ENCODE measurements at regions not wholly inside any gene's neighbourhood (a gene's known extent, or its start where the extent isn't known, plus 50 kb on each side); places are given as distances from the start of the nearest gene placed in this dataset.
A peak's percentile ranks its signal among the peaks of the same experiment; 100 is the strongest.

DNA sequence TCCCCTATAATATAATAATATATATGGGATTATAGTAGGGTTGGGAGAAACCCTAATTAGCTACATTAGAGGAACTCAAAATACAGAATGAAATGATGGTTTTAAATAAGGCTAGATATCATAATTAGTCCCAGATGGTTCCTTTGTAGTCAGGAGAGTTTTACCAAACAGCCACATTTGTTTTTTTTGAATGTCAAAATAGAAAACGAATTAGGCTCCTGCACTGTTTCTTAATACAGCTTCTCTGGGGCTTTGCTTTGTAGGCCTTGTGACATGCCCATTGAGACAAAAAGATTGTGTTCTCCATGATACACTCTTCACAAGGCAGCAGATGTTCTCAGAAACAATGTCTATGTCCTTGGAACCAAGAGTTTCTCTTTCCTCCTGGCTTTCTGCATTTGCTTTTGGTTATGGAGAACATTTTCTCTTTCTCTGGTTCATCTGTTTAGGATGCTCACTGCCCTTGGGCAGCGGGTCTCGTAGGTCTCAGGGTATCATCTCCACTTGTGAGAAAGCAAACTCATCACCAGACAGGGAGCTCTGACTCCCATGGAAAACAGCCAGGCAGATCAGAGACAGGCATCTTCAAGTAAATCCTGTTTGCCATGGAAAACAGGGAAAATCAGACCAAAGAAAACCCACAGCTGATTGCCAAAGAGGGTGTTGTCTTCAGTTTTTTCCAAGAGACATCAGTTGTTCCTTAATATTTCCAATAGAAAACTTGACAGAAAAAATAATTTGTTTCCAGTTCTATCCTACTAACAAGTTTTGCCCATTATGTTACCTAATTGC, 54.1 kb upstream of the RPS23 start:
- TF ChIP-seq POLR2A (IDR thresholded peaks at IDR 0.05) (no peak), POLR2AphosphoS5 (IDR thresholded peaks at IDR 0.05) (no peak)
- TF ChIP-seq, protein P1, sequence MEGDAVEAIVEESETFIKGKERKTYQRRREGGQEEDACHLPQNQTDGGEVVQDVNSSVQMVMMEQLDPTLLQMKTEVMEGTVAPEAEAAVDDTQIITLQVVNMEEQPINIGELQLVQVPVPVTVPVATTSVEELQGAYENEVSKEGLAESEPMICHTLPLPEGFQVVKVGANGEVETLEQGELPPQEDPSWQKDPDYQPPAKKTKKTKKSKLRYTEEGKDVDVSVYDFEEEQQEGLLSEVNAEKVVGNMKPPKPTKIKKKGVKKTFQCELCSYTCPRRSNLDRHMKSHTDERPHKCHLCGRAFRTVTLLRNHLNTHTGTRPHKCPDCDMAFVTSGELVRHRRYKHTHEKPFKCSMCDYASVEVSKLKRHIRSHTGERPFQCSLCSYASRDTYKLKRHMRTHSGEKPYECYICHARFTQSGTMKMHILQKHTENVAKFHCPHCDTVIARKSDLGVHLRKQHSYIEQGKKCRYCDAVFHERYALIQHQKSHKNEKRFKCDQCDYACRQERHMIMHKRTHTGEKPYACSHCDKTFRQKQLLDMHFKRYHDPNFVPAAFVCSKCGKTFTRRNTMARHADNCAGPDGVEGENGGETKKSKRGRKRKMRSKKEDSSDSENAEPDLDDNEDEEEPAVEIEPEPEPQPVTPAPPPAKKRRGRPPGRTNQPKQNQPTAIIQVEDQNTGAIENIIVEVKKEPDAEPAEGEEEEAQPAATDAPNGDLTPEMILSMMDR (IDR thresholded peaks at IDR 0.05): no peak
- intact Hi-C loops (cut with DNase I; ENCODE audit: low total_unique reads): no loop called here
- Histone ChIP-seq H3K4me1 (no peaks in the 10 kb centered on the region), H3K27me3 (no peaks in the 10 kb centered on the region), H3K36me3 (no peaks in the 10 kb centered on the region), H3K27ac (peak overlapping the region; percentile 41 to 69), H3K4me3 (no peak overlapping the region), H3K9me3 (no peaks in the 10 kb centered on the region)
- DNase-seq (ENCODE audit: low spot score in 2 of 2): no peak

DNA sequence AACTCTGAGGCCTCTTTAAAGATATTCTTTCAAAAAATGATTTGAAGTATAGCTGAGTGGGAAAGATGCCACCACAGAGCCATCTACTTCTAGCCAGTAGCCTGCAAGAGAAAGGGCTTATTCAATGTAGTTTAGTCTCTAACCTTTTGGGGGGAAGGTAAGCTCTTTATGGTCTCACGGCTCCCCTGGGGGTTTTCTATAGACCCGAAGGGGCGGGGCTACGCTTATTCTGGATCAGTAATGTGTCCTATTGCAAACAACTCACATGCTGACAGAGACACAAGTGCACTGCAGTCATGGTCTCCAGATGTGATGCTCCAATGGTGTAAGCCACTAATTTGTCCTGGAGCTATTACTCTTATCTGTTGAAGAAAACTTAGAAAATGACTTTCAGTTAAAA, 53.4 kb upstream of the RPS23 start:
- Histone ChIP-seq H3K27me3 (no peaks in the 10 kb centered on the region), H3K4me3 (no peak overlapping the region), H3K27ac (peak overlapping the region; percentile 5 to 43), H3K9me3 (no peaks in the 10 kb centered on the region), H3K36me3 (no peaks in the 10 kb centered on the region), H3K4me1 (no peaks in the 10 kb centered on the region)
- TF ChIP-seq, protein P1 (IDR thresholded peaks at IDR 0.05): no peak
- TF ChIP-seq POLR2AphosphoS5 (IDR thresholded peaks at IDR 0.05) (no peak), POLR2A (IDR thresholded peaks at IDR 0.05) (no peak)
- intact Hi-C loops (cut with DNase I; ENCODE audit: low total_unique reads): no loop called here
- no peak for DNase-seq (ENCODE audit: low spot score in 2 of 2)

DNA sequence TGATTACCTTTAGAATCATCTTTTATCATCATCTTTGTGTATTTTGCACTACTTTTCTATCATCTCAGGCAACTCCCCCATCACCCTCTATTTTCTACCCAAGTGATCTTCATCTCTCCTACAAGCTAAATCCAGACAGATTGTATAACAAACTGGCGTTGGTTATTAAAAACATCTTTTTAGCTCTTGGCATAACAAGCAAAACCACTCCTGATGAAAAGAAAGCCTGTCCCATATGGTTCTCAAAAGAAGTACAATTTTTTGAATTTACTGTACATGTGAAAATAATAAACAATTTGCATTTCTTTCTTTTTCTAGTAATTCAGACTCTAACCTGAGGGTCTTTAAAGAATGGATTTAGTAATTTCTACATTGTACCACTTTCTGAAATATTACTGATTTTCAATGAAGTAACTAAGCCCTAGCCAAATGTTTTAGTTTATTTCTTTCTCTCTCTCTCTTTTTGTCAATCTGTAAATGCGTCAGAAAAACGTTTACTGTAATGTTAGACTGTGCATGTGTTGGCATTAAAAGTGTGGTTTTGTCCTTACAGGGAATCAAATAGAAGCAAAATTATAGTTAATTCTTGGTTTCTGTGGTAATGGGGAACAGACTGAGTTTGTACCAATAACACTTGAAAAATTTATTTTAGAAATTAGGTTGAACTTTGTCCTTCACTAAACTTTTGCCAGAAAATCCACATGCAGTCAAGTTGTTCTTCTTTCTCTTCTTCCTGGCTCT, 52.5 kb upstream of the RPS23 start:
- Histone ChIP-seq H3K27me3 (no peaks in the 10 kb centered on the region), H3K4me1 (no peaks in the 10 kb centered on the region), H3K4me3 (no peak overlapping the region), H3K27ac (peak overlapping the region; percentile 5 to 43), H3K9me3 (no peaks in the 10 kb centered on the region), H3K36me3 (no peaks in the 10 kb centered on the region)
- intact Hi-C loops (cut with DNase I; ENCODE audit: low total_unique reads): no loop called here
- TF ChIP-seq POLR2A (IDR thresholded peaks at IDR 0.05) (no peak), POLR2AphosphoS5 (IDR thresholded peaks at IDR 0.05) (no peak)
- TF ChIP-seq, protein P1 (IDR thresholded peaks at IDR 0.05): no peak
- DNase-seq (ENCODE audit: low spot score in 2 of 2): no peak

DNA sequence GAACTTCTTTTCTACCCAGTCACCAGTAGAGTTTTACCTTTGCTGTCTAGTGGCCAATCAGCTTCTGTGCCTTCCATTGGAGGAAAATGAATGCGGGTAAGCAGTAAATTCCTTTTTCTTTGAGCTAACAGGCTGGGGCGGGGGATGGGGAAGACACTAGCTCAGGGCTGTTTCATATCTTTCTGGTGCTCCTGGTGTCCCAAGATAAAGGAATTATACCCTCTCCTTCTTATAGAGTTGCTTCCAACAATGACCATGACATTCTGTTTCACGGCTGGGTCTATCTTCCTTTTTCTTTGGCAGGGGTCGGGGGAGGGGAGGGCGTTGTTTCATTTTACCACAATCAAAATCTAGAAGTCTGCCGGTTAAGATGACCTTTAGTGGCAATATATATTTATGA, 51.2 kb upstream of the RPS23 start:
- no peaks in the 10 kb centered on the region for H3K4me1 ChIP-seq
- intact Hi-C loops (cut with DNase I; ENCODE audit: low total_unique reads): loop anchor here (5.0 kb wide), 1 partner anchor 1467 kb away; no protein-coding TSS in a partner anchor
- H3K4me3 ChIP-seq: no peak overlapping the region
- no peaks in the 10 kb centered on the region for H3K36me3 ChIP-seq
- no peaks in the 10 kb centered on the region for H3K27me3 ChIP-seq
- H3K27ac ChIP-seq: no peak overlapping the region
- no peaks in the 10 kb centered on the region for H3K9me3 ChIP-seq
- no peak for TF ChIP-seq POLR2AphosphoS5 (IDR thresholded peaks at IDR 0.05)
- TF ChIP-seq, protein P1 (IDR thresholded peaks at IDR 0.05): no peak
- no peak for TF ChIP-seq POLR2A (IDR thresholded peaks at IDR 0.05)
- no peak for DNase-seq (ENCODE audit: low spot score in 2 of 2)
